Heart right ventricle (tissue), 16 donors: ENCODE measurements at regions not wholly inside any gene's neighbourhood (a gene's known extent, or its start where the extent isn't known, plus 50 kb on each side); places are given as distances from the start of the nearest gene placed in this dataset.
A peak's percentile ranks its signal among the peaks of the same experiment; 100 is the strongest.

ENCODE experiments used
- ATAC-seq, 8 donors: fragments of 200-7000 bp; cut with Tn5 transposase; one replicate each; pipeline ENCODE4 v1.9.1; 2020; ENCODE audit warnings: mild to moderate bottlenecking in 8 of 8, moderate library complexity in 8 of 8, moderate number of reproducible peaks in 1 of 8
- DNase-seq, 2 donors: peaks; one replicate each; pipeline ENCODE4 v3.0.0-alpha.2; 2020
- H3K27ac ChIP-seq, 10 donors: fragments of 200-600 bp; sonication (generic) in 2 of 10; one replicate each; pipeline versions ENCODE4 v1.5.0 to v1.8.0; 2020 to 2022; ENCODE audit warnings: mild to moderate bottlenecking in 3 of 10
- H3K27me3 ChIP-seq, 7 donors: fragments of 200-600 bp; one replicate each; pipeline ENCODE4 v1.8.0; 2021 to 2022; ENCODE audit warnings: mild to moderate bottlenecking in 2 of 7
- H3K36me3 ChIP-seq, 9 donors: fragments of 200-600 bp; sonication (generic) in 1 of 9; one replicate each; pipeline versions ENCODE4 v1.5.0 to v1.8.0; 2020 to 2022; ENCODE audit warnings: mild to moderate bottlenecking in 2 of 9
- H3K4me1 ChIP-seq, 9 donors: fragments of 200-600 bp; sonication (generic) in 1 of 9; one replicate each; pipeline versions ENCODE4 v1.5.0 to v1.8.0; 2020 to 2022; ENCODE audit warnings: mild to moderate bottlenecking in 4 of 9
- H3K4me3 ChIP-seq, 10 donors: fragments of 200-600 bp; sonication (generic) in 2 of 10; one replicate each; pipeline versions ENCODE4 v1.5.0 to v1.8.0; 2020 to 2022; ENCODE audit warnings: mild to moderate bottlenecking in 7 of 10, moderate library complexity in 2 of 10
- H3K9me3 ChIP-seq, 11 donors: fragments of 200-600 bp in 10 of 11; sonication (generic) in 2 of 11; one replicate each; pipeline versions ENCODE4 v1.5.0 to v1.8.0; 2013 to 2022; ENCODE audit warnings: mild to moderate bottlenecking in 2 of 11, control low read depth in 1 of 11, moderate library complexity in 1 of 11
- CTCF ChIP-seq, 9 donors: fragments of 200-600 bp; sonication (generic) in 2 of 9; IDR thresholded peaks; one replicate each; pipeline versions ENCODE4 v1.5.0 to v1.8.0; 2021 to 2022; ENCODE audit warnings: antibody characterized with exemption in 9 of 9, mild to moderate bottlenecking in 5 of 9, moderate library complexity in 1 of 9
- WGBS, 2 donors: extraction: QIAGEN DNeasy Blood & Tissue Kit; methylation state at CpG; one replicate each; pipeline ENCODE4 v1.1.7; 2013; ENCODE audit warnings: inconsistent platforms in 1 of 2; 5-methylcytosine and 5-hydroxymethylcytosine counted together
- intact Hi-C, 10 donors: fragments of 100-400 bp; cut with DNase I; formaldehyde crosslinking; loops; one replicate each; pipeline versions ENCODE4 v1.11.1 to v1.14.2; 2022
- donor health status: Arrhythmogenic right ventricular cardiomyopathy.
- donor health status: ischemic (EF 13 %, LVEDD 7.1; RV severe dilation, severe dysfunction).
- donor health status: healthy with polysubstance abuse.
- donor health status: DM: no; HTN: yes; CAD: no.
- donor health status: DM: no; HTN: no; CAD: no.
- donor health status: ischemic (EF 25% LVEDD 6.9; RV normal size, moderate dysfunction).
- donor health status: ischemic (EF 25% LVEDD 5.7; RV mildly dilated, moderate dysfunction).
- donor health status: healthy.
- donor health status: DM: yes; HTN: yes; CAD: no.
- donor health status: Ischemic cardiomyopathy.
- donor health status: ischemic (EF 35%, LVEDD 5.7; RV mildly dilated, moderate dysfunction).
- donor health status: nonischemic (EF 11% LVEDD 7.7; RV severe dilation, severe dysfunction).
- donor health status: DM: yes; HTN: yes; CAD: no.
- donor health status: PGD.
- donor health status: ischemic (EF 29% LVEDD 5.4; RV normal size, mild dysfunction).
- donor health status: nonischemic (EF 23%, LVEDD 6.1; RV moderate dilation, normal function).

GRCh38 chr12:92065639-92066038 lies 80.0 kb downstream of the BTG1 start:
- H3K36me3 ChIP-seq: no peaks in the 10 kb centered on the region
- H3K4me3 ChIP-seq: no peak overlapping the region
- TF ChIP-seq CTCF (IDR thresholded peaks at IDR 0.05): no peak
- intact Hi-C loops: loop anchor here in 1 of 10 donors (10.0 kb wide), 1 partner anchor 69 kb away; no protein-coding TSS in a partner anchor
- WGBS, 2 donors: 79 to 90% methylated on average over 2 of the region's 2 CpGs
- no peaks in the 10 kb centered on the region for H3K27me3 ChIP-seq
- no peaks in the 10 kb centered on the region for H3K9me3 ChIP-seq
- no peak overlapping the region for H3K27ac ChIP-seq
- no peak for ATAC-seq
- no peak for DNase-seq
- peaks cover 0 to 49% (median 5%) of the 10 kb centered on the region in 9 donors for H3K4me1 ChIP-seq

GRCh38 chr12:92065018-92065499 lies 80.6 kb downstream of the BTG1 start:
- TF ChIP-seq CTCF (IDR thresholded peaks at IDR 0.05): no peak
- no peak for ATAC-seq
- Histone ChIP-seq H3K4me3 (no peak overlapping the region), H3K9me3 (no peaks in the 10 kb centered on the region), H3K36me3 (no peaks in the 10 kb centered on the region), H3K4me1 (peaks cover 0 to 50% (median 6%) of the 10 kb centered on the region in 9 donors), H3K27ac (no peak overlapping the region), H3K27me3 (no peaks in the 10 kb centered on the region)
- 69 to 72% methylated on average over 8 of the region's 8 CpGs for WGBS, 2 donors
- DNase-seq: no peak
- intact Hi-C loops: loop anchor here in 1 of 10 donors (10.0 kb wide), 1 partner anchor 70 kb away; no protein-coding TSS in a partner anchor

- ATAC-seq: peak in 3 of 8 donors; percentile 17 to 68 (median 33)
- TF ChIP-seq CTCF (IDR thresholded peaks at IDR 0.05): no peak
- Histone ChIP-seq H3K9me3 (no peaks in the 10 kb centered on the region), H3K27me3 (no peaks in the 10 kb centered on the region), H3K4me1 (peaks cover 0 to 52% (median 9%) of the 10 kb centered on the region in 9 donors), H3K27ac (no peak overlapping the region), H3K36me3 (no peaks in the 10 kb centered on the region), H3K4me3 (no peak overlapping the region)
- no peak for DNase-seq
- intact Hi-C loops: loop anchor here in 1 of 10 donors (10.0 kb wide), 1 partner anchor 70 kb away; no protein-coding TSS in a partner anchor
- WGBS, 2 donors: 48 to 56% methylated on average over 1 of the region's 1 CpG
These were observed 81.2 kb downstream of the BTG1 start for GRCh38 chr12:92064422-92064821.

- no peak overlapping the region for H3K27ac ChIP-seq
These were observed 82.0 kb downstream of the BTG1 start for GRCh38 chr12:92063641-92064040.

More at GRCh38 chr12:92063641-92064040, 82.0 kb downstream of the BTG1 start:
- intact Hi-C loops: loop anchor here in 1 of 10 donors (10.0 kb wide), 1 partner anchor 71 kb away; no protein-coding TSS in a partner anchor
- DNase-seq (no peak), ATAC-seq (no peak)
- H3K9me3 ChIP-seq: no peaks in the 10 kb centered on the region
- no peak overlapping the region for H3K4me3 ChIP-seq
- TF ChIP-seq CTCF (IDR thresholded peaks at IDR 0.05): no peak
- no peaks in the 10 kb centered on the region for H3K36me3 ChIP-seq
- WGBS, 2 donors: 78 to 82% methylated on average over 3 of the region's 3 CpGs
- peaks cover 0 to 52% (median 9%) of the 10 kb centered on the region in 9 donors for H3K4me1 ChIP-seq
- no peaks in the 10 kb centered on the region for H3K27me3 ChIP-seq
